GM10266 (cell line): ENCODE measurements at regions not wholly inside any gene's neighbourhood (a gene's known extent, or its start where the extent isn't known, plus 50 kb on each side); places are given as distances from the start of the nearest gene placed in this dataset.

Source experiments
- DNase-seq: peaks from one replicate; pipeline ENCODE4 v3.0.0; 2012; ENCODE audit errors: extremely low spot score
- CTCF ChIP-seq: IDR thresholded peaks from 2 replicates; pipeline ENCODE4 v1.5.1; 2012; ENCODE audit warnings: mild to moderate bottlenecking, low read depth; ENCODE audit not compliant: control insufficient read depth, insufficient read depth; ENCODE audit errors: missing control alignments

- DNase-seq: no peak
These were observed 691.9 kb downstream of the PDHA2 start for GRCh38 chr4:96531836-96532235.

GRCh38 chr4:96543346-96543745 is 703.5 kb downstream of the PDHA2 start:
- no peak for DNase-seq
- TF ChIP-seq CTCF: no peak

More at GRCh38 chr4:96531836-96532235, 691.9 kb downstream of the PDHA2 start:
- no peak for TF ChIP-seq CTCF

GRCh38 chr4:96558466-96558865 is 718.6 kb downstream of the PDHA2 start:
- DNase-seq: no peak
- no peak for TF ChIP-seq CTCF

- no peak for TF ChIP-seq CTCF
- DNase-seq: no peak
These were observed 726.9 kb downstream of the PDHA2 start for GRCh38 chr4:96566755-96567154.

- TF ChIP-seq CTCF: no peak
- no peak for DNase-seq
These were observed 745.4 kb downstream of the PDHA2 start for GRCh38 chr4:96585304-96585703.

GRCh38 chr4:96593422-96593821 is 753.5 kb downstream of the PDHA2 start:
- no peak for TF ChIP-seq CTCF
- DNase-seq: no peak

GRCh38 chr4:96598465-96598864 is 758.6 kb downstream of the PDHA2 start:
- TF ChIP-seq CTCF: no peak
- no peak for DNase-seq
